IMR-90 (cell line): ENCODE measurements at regions not wholly inside any gene's neighbourhood (a gene's known extent, or its start where the extent isn't known, plus 50 kb on each side); places are given as distances from the start of the nearest gene placed in this dataset.

Source experiments
- ATAC-seq: fragments of 200-7000 bp; cut with Tn5 transposase; 2 replicates; pipeline ENCODE4 v1.9.1; 2020; ENCODE audit warnings: low read depth, mild to moderate bottlenecking, moderate library complexity
- BruUV-seq: library from RNA; stranded (reverse); fragments of 400-500 nt; replicated peaks from 2 replicates; lab custom pipeline; 2021; lab: Mats Ljungman, UMichigan
- CTCF ChIA-PET: fragments of 300-600 bp; formaldehyde crosslinking; extraction: SDS; loops from one replicate; lab custom pipeline; 2021; ENCODE audit warnings: antibody characterized with exemption; lab: Yijun Ruan, JAX
- POLR2A ChIA-PET: fragments of 300-600 bp; sonication (Branson Sonifier 250); formaldehyde crosslinking; loops from one replicate; lab custom pipeline; 2022; ENCODE audit warnings: antibody characterized with exemption; ENCODE audit not compliant: unreplicated experiment; lab: Charles Lee
- DNase-seq: peaks from one replicate; pipeline ENCODE4 v3.0.0; 2013
- H2AFZ ChIP-seq: replicated peaks from 2 replicates; pipeline ENCODE3; 2013; ENCODE audit warnings: low read length, mild to moderate bottlenecking; ENCODE audit not compliant: poor library complexity
- H2AK5ac ChIP-seq: 2 replicates; pipeline ENCODE4 v1.6.1; 2013; ENCODE audit warnings: low read depth, low read length, inconsistent platforms
- H2AK9ac ChIP-seq: replicated peaks from 2 replicates; pipeline ENCODE3; 2013; ENCODE audit warnings: mild to moderate bottlenecking, low read depth, low read length, moderate library complexity; ENCODE audit not compliant: poor library complexity
- H2BK120ac ChIP-seq: 2 replicates; pipeline ENCODE4 v1.6.1; 2013; ENCODE audit warnings: low read depth, low read length, inconsistent platforms
- H2BK15ac ChIP-seq: 3 replicates; pipeline ENCODE4 v1.6.1; 2013; ENCODE audit warnings: low read depth, low read length, inconsistent platforms
- H2BK20ac ChIP-seq: 2 replicates; pipeline ENCODE4 v1.6.1; 2013; ENCODE audit warnings: low read depth, mild to moderate bottlenecking, inconsistent platforms, low read length, moderate library complexity
- H2BK5ac ChIP-seq: 2 replicates; pipeline ENCODE4 v1.6.1; 2013; ENCODE audit warnings: mild to moderate bottlenecking, low read depth, low read length, inconsistent platforms; ENCODE audit not compliant: poor library complexity, severe bottlenecking
- H3K14ac ChIP-seq: replicated peaks from 2 replicates; pipeline ENCODE4 v1.6.1; 2013; ENCODE audit warnings: low read depth, low read length, inconsistent platforms
- H3K18ac ChIP-seq: 2 replicates; pipeline ENCODE4 v1.6.1; 2013; ENCODE audit warnings: low read depth, low read length, control low read depth
- H3K23ac ChIP-seq: 2 replicates; pipeline ENCODE4 v1.6.1; 2013; ENCODE audit warnings: low read depth, low read length, inconsistent platforms
- H3K27ac ChIP-seq: 2 replicates; pipeline ENCODE4 v1.5.1; 2013; ENCODE audit warnings: mild to moderate bottlenecking, control low read depth, low read length; ENCODE audit not compliant: insufficient read depth
- H3K27me3 ChIP-seq: 2 replicates; pipeline ENCODE4 v1.6.1; 2013; ENCODE audit warnings: low read length; ENCODE audit not compliant: control insufficient read depth, insufficient read depth
- H3K36me3 ChIP-seq: 2 replicates; pipeline ENCODE4 v1.6.1; 2013; ENCODE audit warnings: low read length, mixed read lengths; ENCODE audit not compliant: control insufficient read depth, insufficient read depth
- H3K4ac ChIP-seq: 2 replicates; pipeline ENCODE4 v1.6.1; 2013; ENCODE audit warnings: low read depth, low read length, inconsistent platforms
- H3K4me1 ChIP-seq: 2 replicates; pipeline ENCODE4 v1.6.1; 2013; ENCODE audit warnings: low read length, mixed read lengths; ENCODE audit not compliant: control insufficient read depth, insufficient read depth
- H3K4me2 ChIP-seq: 2 replicates; pipeline ENCODE4 v1.6.1; 2013; ENCODE audit warnings: low read depth, mild to moderate bottlenecking, control low read depth, low read length, moderate library complexity
- H3K4me3 ChIP-seq: 2 replicates; pipeline ENCODE4 v1.5.1; 2013; ENCODE audit warnings: low read depth, mild to moderate bottlenecking, control low read depth, low read length, moderate library complexity; ENCODE audit not compliant: insufficient read depth
- H3K56ac ChIP-seq: 2 replicates; pipeline ENCODE4 v1.6.1; 2013; ENCODE audit warnings: low read length, inconsistent platforms; ENCODE audit not compliant: insufficient read depth; ENCODE audit errors: extremely low read depth
- H3K79me1 ChIP-seq, 2 experiments: 2 replicates each; pipeline ENCODE4 v1.6.1; 2013; ENCODE audit warnings: low read length in 2 of 2, inconsistent platforms in 1 of 2, low read depth in 1 of 2
- H3K9ac ChIP-seq: 2 replicates; pipeline ENCODE4 v1.6.1; 2013; ENCODE audit warnings: low read depth, low read length, control low read depth
- H3K9me1 ChIP-seq: 2 replicates; pipeline ENCODE4 v1.6.1; 2013; ENCODE audit warnings: low read length, inconsistent platforms; ENCODE audit not compliant: insufficient read depth
- H3K9me3 ChIP-seq: 2 replicates; pipeline ENCODE4 v1.6.1; 2013; ENCODE audit warnings: low read length; ENCODE audit not compliant: control insufficient read depth, insufficient read depth
- H4K20me1 ChIP-seq: 2 replicates; pipeline ENCODE4 v1.6.1; 2013; ENCODE audit warnings: low read length, inconsistent platforms; ENCODE audit not compliant: insufficient read depth
- H4K5ac ChIP-seq: 2 replicates; pipeline ENCODE4 v1.6.1; 2013; ENCODE audit warnings: mild to moderate bottlenecking, low read depth, low read length, control low read depth
- H4K8ac ChIP-seq, 2 experiments: 2 replicates each; pipeline ENCODE4 v1.6.1; 2013; ENCODE audit warnings: low read depth in 2 of 2, low read length in 2 of 2, control low read depth in 1 of 2, inconsistent platforms in 1 of 2
- H4K91ac ChIP-seq: 2 replicates; pipeline ENCODE4 v1.6.1; 2013; ENCODE audit warnings: low read depth, low read length, inconsistent platforms; ENCODE audit not compliant: insufficient read depth
- BHLHE40 ChIP-seq: fragments of 150-350 bp; IDR thresholded peaks from 2 replicates; pipeline ENCODE4 v1.6.1; 2016; ENCODE audit warnings: mild to moderate bottlenecking, low read depth, low read length
- CHD1 ChIP-seq: IDR thresholded peaks from 2 replicates; pipeline ENCODE4 v1.6.1; 2012; ENCODE audit warnings: low read depth, low read length, improper control_type of control experiment
- CTCF ChIP-seq: conservative IDR thresholded peaks from 2 replicates; pipeline ENCODE4 v1.5.1; 2012; ENCODE audit warnings: mild to moderate bottlenecking, low read depth, low read length, improper control_type of control experiment
- FOS ChIP-seq: fragments of 150-350 bp; IDR thresholded peaks from 2 replicates; pipeline ENCODE4 v1.6.1; 2016; ENCODE audit warnings: low read depth, low read length
- MAFK ChIP-seq: IDR thresholded peaks from 2 replicates; pipeline ENCODE4 v1.6.1; 2012; ENCODE audit warnings: low read depth, low read length, improper control_type of control experiment
- MAZ ChIP-seq: IDR thresholded peaks from 2 replicates; pipeline ENCODE4 v1.6.1; 2012; ENCODE audit warnings: low read depth, mild to moderate bottlenecking, low read length, improper control_type of control experiment, moderate library complexity, borderline replicate concordance
- MXI1 ChIP-seq: IDR thresholded peaks from 2 replicates; pipeline ENCODE4 v1.6.1; 2012; ENCODE audit warnings: low read depth, mild to moderate bottlenecking, low read length, moderate library complexity, borderline replicate concordance
- RAD21 ChIP-seq: IDR thresholded peaks from 2 replicates; pipeline ENCODE4 v1.6.1; 2012; ENCODE audit warnings: low read length, improper control_type of control experiment
- RFX5 ChIP-seq: IDR thresholded peaks from 2 replicates; pipeline ENCODE4 v1.8.0; 2012; ENCODE audit warnings: low read depth, mild to moderate bottlenecking, low read length, moderate library complexity
- WGBS, 2 experiments: methylation state at CpG; one replicate each; pipeline versions ENCODE4 v1.1.5 to v1.1.7; 2013; ENCODE audit warnings: missing lambda C conversion rate in 2 of 2; ENCODE audit not compliant: insufficient read length in 1 of 2; ENCODE audit errors: extremely low coverage in 2 of 2; 5-methylcytosine and 5-hydroxymethylcytosine counted together
- dilution Hi-C: fragments of 300-500 bp; cut with HindIII; formaldehyde crosslinking; loops from one replicate; pipeline ENCODE4 v1.14.3; 2018; ENCODE audit warnings: low sequenced_read_pairs; ENCODE audit not compliant: unreplicated experiment
- in situ Hi-C: fragments of 300-500 bp; cut with MboI; formaldehyde crosslinking; loops from 3 replicates; pipeline ENCODE4 v1.14.3; 2019; ENCODE audit warnings: low sequenced_read_pairs, inconsistent platforms, mixed read lengths
- intact Hi-C: fragments of 100-400 bp; cut with micrococcal nuclease; formaldehyde crosslinking; loops from 2 replicates; pipeline ENCODE4 v1.10.0; 2022
- TF ChIP-seq, protein P1 (sequence below): fragments of 150-350 bp; IDR thresholded peaks from 2 replicates; pipeline ENCODE4 v1.6.1; 2017; ENCODE audit warnings: mild to moderate bottlenecking, antibody characterized with exemption, low read length, low read depth
- TF ChIP-seq, protein P2 (sequence below): fragments of 150-350 bp; IDR thresholded peaks from 2 replicates; pipeline ENCODE4 v1.6.1; 2016; ENCODE audit warnings: low read depth, mild to moderate bottlenecking, low read length, moderate library complexity, borderline replicate concordance

DNA sequence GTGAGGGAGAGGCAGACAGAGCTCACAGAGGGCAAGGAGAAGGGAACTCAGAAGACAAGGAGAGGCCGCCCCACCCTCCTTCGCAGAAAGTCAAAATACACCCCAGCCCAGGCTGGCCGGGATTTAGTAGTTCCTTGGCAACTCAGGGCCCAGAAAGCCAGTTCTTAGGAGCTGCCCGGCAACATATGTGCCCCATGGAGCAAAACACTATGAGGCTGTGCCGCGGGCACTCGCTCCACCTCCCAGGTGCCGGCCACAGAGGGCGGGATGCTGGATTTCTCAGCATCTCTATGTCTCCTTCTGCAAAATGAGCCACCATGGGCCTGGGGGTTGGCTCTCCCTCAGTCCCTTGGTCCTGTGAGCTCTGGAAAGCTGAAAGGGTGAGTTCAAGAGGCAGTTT is 93.8 kb upstream of the CACNA1A start:
- Histone ChIP-seq H3K9me3 (no peaks in the 10 kb centered on the region), H4K8ac (no peak overlapping the region), H2BK120ac (no peak overlapping the region), H2AK5ac (no peak overlapping the region), H3K4me3 (no peak overlapping the region), H3K23ac (no peak overlapping the region), H4K91ac (no peak overlapping the region), H4K5ac (no peak overlapping the region), H3K9me1 (no peaks in the 10 kb centered on the region), H3K27me3 (no peaks in the 10 kb centered on the region; the same call in 1 of the 2 replicates), H4K20me1 (no peaks in the 10 kb centered on the region), H3K18ac (no peak overlapping the region), H3K27ac (no peak overlapping the region), H3K14ac (no peak overlapping the region), H3K4ac (no peak overlapping the region), H2AK9ac (peak overlapping the region; percentile 42), H3K36me3 (no peaks in the 10 kb centered on the region), H2BK15ac (no peak overlapping the region), H2BK5ac (no peak overlapping the region), H3K4me1 (no peaks in the 10 kb centered on the region), H3K79me1 (no peaks in the 10 kb centered on the region), H3K9ac (no peak overlapping the region), H2BK20ac (no peak overlapping the region), H3K4me2 (no peak overlapping the region), H2AFZ (no peak overlapping the region), H3K56ac (no peak overlapping the region)
- dilution Hi-C loops (no loop called here), in situ Hi-C loops (no loop called here), intact Hi-C loops (no loop called here)
- 69% methylated on average over 3 of the region's 9 CpGs; no CpG with 5 or more reads in 1 of the 2 experiments for WGBS, 2 experiments
- DNase-seq (no peak), ATAC-seq (no peak)
- ChIA-PET POLR2A (no interaction called here), CTCF (no interaction called here)
- BruUV-seq, result no TSS peak
- TF ChIP-seq, protein P1, sequence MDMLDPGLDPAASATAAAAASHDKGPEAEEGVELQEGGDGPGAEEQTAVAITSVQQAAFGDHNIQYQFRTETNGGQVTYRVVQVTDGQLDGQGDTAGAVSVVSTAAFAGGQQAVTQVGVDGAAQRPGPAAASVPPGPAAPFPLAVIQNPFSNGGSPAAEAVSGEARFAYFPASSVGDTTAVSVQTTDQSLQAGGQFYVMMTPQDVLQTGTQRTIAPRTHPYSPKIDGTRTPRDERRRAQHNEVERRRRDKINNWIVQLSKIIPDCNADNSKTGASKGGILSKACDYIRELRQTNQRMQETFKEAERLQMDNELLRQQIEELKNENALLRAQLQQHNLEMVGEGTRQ, result no peak
- TF ChIP-seq MXI1 (no peak), CTCF (no peak), FOS (no peak), MAZ (no peak), CHD1 (no peak), MAFK (no peak), RAD21 (no peak), RFX5 (no peak), BHLHE40 (no peak)
- TF ChIP-seq, protein P2, sequence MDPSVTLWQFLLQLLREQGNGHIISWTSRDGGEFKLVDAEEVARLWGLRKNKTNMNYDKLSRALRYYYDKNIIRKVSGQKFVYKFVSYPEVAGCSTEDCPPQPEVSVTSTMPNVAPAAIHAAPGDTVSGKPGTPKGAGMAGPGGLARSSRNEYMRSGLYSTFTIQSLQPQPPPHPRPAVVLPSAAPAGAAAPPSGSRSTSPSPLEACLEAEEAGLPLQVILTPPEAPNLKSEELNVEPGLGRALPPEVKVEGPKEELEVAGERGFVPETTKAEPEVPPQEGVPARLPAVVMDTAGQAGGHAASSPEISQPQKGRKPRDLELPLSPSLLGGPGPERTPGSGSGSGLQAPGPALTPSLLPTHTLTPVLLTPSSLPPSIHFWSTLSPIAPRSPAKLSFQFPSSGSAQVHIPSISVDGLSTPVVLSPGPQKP, result no peak
